GM13976 (cell line): ENCODE measurements at regions not wholly inside any gene's neighbourhood (a gene's known extent, or its start where the extent isn't known, plus 50 kb on each side); places are given as distances from the start of the nearest gene placed in this dataset.

Source experiments
- DNase-seq: peaks from one replicate; pipeline ENCODE4 v3.0.0; 2012; ENCODE audit warnings: low spot score
- in situ Hi-C: fragments of 300-500 bp; cut with MboI; formaldehyde crosslinking; loops from one replicate; pipeline ENCODE4 v1.12.0; 2022; ENCODE audit warnings: low sequenced_read_pairs, mixed read lengths, inconsistent platforms; ENCODE audit not compliant: unreplicated experiment
- TF ChIP-seq, protein P1 (sequence below): IDR thresholded peaks from 2 replicates; pipeline ENCODE4 v1.5.1; 2012; ENCODE audit warnings: borderline replicate concordance, mild to moderate bottlenecking; ENCODE audit not compliant: insufficient read depth; ENCODE audit errors: extremely low read depth, missing control alignments, control extremely low read depth

DNA sequence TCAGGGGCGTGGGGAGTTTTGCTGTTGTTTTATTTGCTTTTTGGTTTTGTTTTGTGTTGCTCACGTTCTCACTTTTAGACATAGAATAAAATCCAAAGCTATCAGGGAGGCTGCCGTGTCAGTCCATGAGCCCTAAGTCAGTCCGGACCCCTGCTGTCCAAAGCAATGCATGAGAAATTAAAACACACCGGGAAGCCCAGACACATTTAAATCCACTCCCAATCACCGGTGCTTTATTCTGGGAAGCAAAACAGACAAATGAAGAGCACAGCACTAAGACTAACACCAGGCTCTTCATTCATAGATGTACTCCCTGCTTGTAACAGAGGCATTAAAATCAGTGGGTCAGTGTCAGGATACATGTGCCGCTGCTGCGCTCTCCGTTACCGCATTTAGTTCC lies 180.9 kb downstream of the IRX2 start:
- DNase-seq, result no peak
- TF ChIP-seq, protein P1, sequence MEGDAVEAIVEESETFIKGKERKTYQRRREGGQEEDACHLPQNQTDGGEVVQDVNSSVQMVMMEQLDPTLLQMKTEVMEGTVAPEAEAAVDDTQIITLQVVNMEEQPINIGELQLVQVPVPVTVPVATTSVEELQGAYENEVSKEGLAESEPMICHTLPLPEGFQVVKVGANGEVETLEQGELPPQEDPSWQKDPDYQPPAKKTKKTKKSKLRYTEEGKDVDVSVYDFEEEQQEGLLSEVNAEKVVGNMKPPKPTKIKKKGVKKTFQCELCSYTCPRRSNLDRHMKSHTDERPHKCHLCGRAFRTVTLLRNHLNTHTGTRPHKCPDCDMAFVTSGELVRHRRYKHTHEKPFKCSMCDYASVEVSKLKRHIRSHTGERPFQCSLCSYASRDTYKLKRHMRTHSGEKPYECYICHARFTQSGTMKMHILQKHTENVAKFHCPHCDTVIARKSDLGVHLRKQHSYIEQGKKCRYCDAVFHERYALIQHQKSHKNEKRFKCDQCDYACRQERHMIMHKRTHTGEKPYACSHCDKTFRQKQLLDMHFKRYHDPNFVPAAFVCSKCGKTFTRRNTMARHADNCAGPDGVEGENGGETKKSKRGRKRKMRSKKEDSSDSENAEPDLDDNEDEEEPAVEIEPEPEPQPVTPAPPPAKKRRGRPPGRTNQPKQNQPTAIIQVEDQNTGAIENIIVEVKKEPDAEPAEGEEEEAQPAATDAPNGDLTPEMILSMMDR, result no peak
- in situ Hi-C loops, result no loop called here

DNA sequence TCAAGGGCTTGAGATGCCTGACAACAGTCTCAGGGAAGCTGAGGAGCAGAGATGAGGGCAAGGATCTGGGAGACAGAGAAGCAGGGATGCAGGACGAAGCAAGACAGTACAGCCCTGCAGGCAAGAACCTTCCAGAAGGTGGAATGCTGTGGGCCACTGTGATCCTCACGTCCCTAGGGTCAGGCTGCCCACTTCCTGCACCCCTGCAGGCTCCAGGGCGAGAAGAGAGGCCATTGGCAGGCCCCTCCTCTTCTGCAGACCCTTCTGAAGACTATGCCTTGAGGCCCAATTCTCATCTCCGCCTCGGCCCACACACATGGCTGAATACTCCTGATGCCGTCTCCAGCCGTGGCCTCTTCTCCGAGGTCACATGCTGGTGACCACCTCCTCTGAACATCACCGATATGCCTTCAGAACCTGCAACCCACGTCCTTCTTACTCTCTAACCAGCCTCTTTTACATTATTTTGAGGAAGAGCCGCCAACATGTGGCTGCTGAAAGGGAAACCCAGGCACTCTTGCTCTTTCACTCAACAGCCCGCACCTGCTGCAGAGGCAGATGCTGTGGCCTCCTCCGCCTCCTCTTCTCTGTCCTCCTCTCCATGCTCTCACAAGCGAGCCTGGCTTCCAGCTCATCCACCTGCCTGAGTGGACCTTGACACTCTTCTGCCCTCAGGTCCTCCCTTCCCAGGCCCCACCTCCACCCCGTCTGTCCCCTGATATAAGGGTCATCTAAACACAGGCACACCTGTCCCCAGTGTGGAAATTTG lies 181.5 kb downstream of the IRX2 start:
- no peak for DNase-seq
- in situ Hi-C loops, result no loop called here
- TF ChIP-seq, protein P1, result no peak

DNA sequence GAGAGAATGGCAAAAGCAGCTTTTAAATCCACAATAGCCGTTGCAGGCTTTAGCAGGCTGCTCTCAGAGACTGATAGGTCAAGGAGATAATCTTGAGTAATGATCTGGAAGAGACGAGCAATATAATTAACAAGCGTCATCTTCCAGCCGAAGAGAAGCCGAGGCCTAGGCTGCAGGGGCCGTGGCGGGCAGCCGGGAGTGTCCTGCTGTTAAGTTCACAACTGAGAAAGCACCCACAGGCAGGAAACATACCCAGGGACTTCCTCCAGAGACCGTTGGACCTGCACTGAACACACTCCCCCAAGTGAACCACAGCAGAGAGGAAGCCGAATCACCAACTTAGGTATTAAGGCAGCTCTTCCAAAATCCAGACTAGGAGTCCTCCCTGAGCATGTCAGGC lies 182.3 kb downstream of the IRX2 start:
- TF ChIP-seq, protein P1, result no peak
- DNase-seq, result no peak
- in situ Hi-C loops, result no loop called here

DNA sequence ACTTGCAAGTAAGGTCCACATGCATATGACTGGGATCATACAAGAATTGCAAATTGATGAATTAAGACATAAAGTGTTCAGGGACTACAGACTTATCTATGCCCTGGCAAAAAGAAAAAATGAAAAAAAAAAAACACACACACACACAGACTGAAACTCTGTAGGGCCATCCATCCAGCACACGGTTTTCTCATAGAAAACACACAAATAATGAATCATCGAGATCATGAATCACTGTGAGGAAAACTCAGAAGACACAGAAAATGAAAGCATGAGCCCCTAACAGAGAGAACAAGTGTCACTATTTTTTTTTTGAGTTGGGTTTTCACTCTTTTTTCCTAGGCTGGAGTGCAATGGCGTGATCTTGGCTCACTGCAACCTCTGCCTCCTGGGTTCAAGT lies 185.2 kb downstream of the IRX2 start:
- in situ Hi-C loops, result no loop called here
- TF ChIP-seq, protein P1, result no peak
- DNase-seq, result no peak

DNA sequence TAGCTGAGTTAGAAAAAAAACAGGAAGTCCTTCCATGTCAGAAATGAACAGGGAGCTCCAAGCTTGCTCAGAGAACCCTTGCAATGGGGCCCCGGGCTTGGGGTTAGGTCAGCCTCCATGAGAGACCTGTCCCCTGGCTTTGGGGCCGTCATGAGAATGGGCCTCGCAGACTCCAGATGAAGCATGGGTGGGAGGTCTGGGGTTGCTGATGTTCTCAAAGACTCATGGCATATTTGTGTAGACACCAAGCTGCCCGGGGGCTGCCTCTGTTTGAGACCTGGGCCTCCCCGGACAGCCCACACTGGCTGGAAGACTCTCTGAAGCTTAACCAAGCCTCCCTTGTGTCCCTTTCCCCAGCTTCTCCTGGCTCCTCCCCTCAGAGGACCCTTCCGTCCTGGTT lies 186.3 kb downstream of the IRX2 start:
- TF ChIP-seq, protein P1, result no peak
- in situ Hi-C loops, result no loop called here
- DNase-seq, result no peak

DNA sequence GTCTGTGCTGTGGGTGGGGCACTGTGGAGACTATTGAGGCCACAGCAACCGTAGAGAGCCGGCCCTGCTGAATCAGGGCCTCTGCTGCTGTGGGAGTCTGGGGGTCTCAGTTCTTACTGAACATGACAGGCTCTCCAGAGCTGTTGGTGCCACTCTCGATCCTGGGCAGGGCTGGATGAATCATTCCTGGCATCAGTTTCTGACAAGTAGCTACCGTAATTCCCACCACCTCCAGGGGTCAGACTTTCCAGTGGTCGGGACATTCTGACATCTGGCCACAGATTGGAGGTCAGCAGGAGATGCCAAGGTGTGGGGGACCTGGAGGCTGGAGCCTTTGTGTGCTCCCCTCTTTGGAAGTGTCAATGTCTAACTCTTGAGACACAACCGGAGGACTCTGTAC lies 188.4 kb downstream of the IRX2 start:
- TF ChIP-seq, protein P1, result no peak
- DNase-seq, result no peak
- in situ Hi-C loops, result no loop called here
